ENCODE measurements at regions not wholly inside any gene's neighbourhood (a gene's known extent, or its start where the extent isn't known, plus 50 kb on each side); places are given as distances from the start of the nearest gene placed in this dataset.

DNA sequence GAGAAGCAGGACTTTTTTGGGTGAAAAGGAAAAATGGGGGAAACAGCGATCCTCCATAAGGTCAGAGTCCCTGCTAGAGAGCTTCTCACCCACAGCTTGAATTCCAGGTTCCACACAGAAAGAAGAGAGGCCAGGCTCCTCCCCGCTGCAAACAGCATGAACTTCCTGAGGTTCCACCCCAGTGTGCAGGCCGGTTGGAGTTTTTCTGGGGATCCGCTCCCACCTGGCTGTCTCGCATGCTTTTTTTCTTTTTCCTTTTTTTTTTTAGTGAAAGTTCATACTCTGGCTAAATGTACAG lies 595.1 kb upstream of the ZP4 start:
- TF ChIP-seq, protein P1, sequence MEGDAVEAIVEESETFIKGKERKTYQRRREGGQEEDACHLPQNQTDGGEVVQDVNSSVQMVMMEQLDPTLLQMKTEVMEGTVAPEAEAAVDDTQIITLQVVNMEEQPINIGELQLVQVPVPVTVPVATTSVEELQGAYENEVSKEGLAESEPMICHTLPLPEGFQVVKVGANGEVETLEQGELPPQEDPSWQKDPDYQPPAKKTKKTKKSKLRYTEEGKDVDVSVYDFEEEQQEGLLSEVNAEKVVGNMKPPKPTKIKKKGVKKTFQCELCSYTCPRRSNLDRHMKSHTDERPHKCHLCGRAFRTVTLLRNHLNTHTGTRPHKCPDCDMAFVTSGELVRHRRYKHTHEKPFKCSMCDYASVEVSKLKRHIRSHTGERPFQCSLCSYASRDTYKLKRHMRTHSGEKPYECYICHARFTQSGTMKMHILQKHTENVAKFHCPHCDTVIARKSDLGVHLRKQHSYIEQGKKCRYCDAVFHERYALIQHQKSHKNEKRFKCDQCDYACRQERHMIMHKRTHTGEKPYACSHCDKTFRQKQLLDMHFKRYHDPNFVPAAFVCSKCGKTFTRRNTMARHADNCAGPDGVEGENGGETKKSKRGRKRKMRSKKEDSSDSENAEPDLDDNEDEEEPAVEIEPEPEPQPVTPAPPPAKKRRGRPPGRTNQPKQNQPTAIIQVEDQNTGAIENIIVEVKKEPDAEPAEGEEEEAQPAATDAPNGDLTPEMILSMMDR (IDR thresholded peaks at IDR 0.05): no peak
- TF ChIP-seq EZH2 (IDR thresholded peaks at IDR 0.05; ENCODE audit: borderline replicate concordance, insufficient read depth, low read depth, low read length, poor library complexity, severe bottlenecking): no peak
- Mint-ChIP-seq H3K4me3 (no peak overlapping the region), H3K27me3 (no peaks in the 10 kb centered on the region), H3K4me1 (no peaks in the 10 kb centered on the region), H3K9me3 (ENCODE audit: insufficient read depth) (peaks cover 3% of the 10 kb centered on the region), H3K27ac (no peak overlapping the region)
- POLR2A ChIA-PET: no interaction called here
- H3K4me2 ChIP-seq (replicated peaks; ENCODE audit: low read depth, low read length, poor library complexity, severe bottlenecking): no peak overlapping the region
- WGBS (ENCODE audit: insufficient coverage): 85% methylated on average over 4 of the region's 5 CpGs
- no peak overlapping the region for H3K9ac ChIP-seq (ENCODE audit: low read length)
- H3K36me3 ChIP-seq (replicated peaks in 1 of 2; ENCODE audit: control extremely low read depth in 1 of 2, control insufficient read depth in 1 of 2, extremely low read depth in 1 of 2, insufficient read depth in 2 of 2, low read length in 1 of 2): no peaks in the 10 kb centered on the region
- H3K27ac ChIP-seq (ENCODE audit: low read length in 2 of 2): no peak overlapping the region
- DNase-seq (no peak), ATAC-seq (ENCODE audit: low read depth) (no peak)
- no peaks in the 10 kb centered on the region for H3K27me3 ChIP-seq (replicated peaks in 1 of 4; ENCODE audit: control extremely low read depth in 1 of 4, control insufficient read depth in 3 of 4, insufficient read depth in 4 of 4, low read length in 3 of 4)
- no peaks in the 10 kb centered on the region for H4K20me1 ChIP-seq (ENCODE audit: control insufficient read depth, insufficient read depth, low read length, poor library complexity, severe bottlenecking)
- no peak overlapping the region for H3K4me3 ChIP-seq (ENCODE audit: control extremely low read depth in 1 of 5, extremely low read depth in 1 of 5, insufficient read depth in 1 of 5, low read depth in 2 of 5, low read length in 4 of 5)
- intact Hi-C loops (cut with micrococcal nuclease): no loop called here
- no peak overlapping the region for H2AFZ ChIP-seq (ENCODE audit: insufficient read depth, low read depth, low read length, poor library complexity, severe bottlenecking)
- H3K79me2 ChIP-seq (ENCODE audit: control insufficient read depth, insufficient read depth, low read length): no peaks in the 10 kb centered on the region
- no peaks in the 10 kb centered on the region for H3K4me1 ChIP-seq (ENCODE audit: control insufficient read depth in 2 of 2, insufficient read depth in 2 of 2, low read length in 2 of 2)
- CTCF ChIA-PET: no interaction called here
- no peaks in the 10 kb centered on the region for H3K9me3 ChIP-seq (ENCODE audit: control extremely low read depth in 1 of 3, control insufficient read depth in 2 of 3, insufficient read depth in 1 of 3, low read length in 2 of 3)

DNA sequence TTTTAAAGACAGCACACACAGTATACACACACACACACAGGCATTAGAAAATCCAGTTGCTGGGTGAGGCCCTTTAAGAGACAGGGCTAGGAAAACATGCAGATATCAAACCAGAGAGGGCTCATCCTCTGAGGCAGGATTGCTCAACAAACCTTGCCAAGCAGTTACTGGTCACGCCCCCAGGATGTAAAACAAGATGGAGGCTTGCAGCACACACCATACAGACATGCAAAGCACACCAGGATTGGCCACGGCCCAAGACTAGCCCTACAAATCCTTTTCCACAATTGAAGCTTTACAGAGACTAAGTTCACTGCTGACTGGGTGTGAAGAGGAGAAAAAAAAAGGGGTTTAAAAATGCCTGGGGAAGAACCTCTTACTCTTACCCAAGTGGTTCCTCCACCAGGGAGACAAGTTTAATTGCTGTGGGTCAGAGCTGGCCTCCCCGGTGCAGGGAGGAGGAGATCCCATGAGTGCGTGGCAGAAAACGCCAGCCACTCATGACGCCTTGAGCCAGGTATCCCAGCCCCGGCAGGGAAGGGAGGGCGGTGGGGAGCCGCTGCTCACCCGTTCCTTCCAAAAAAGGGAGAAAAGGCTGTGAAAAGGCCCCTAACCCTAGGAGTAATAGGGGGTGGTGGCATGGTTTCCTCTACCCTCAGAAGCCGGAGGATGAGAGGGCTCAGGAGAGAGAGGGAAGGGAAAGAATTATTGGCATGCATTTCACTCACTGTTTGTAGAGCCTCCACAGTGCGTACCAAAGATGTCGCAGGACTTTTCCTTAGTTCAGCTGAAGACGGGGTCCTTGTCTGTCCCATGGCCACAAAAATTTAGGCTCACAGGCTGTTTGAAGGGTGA lies 594.6 kb upstream of the ZP4 start:
- no peak for TF ChIP-seq EZH2 (IDR thresholded peaks at IDR 0.05; ENCODE audit: borderline replicate concordance, insufficient read depth, low read depth, low read length, poor library complexity, severe bottlenecking)
- TF ChIP-seq, protein P1 (IDR thresholded peaks at IDR 0.05): no peak
- no peaks in the 10 kb centered on the region for H3K4me1 ChIP-seq (ENCODE audit: control insufficient read depth in 2 of 2, insufficient read depth in 2 of 2, low read length in 2 of 2)
- H3K4me3 ChIP-seq (ENCODE audit: control extremely low read depth in 1 of 5, extremely low read depth in 1 of 5, insufficient read depth in 1 of 5, low read depth in 2 of 5, low read length in 4 of 5): no peak overlapping the region
- DNase-seq (no peak), ATAC-seq (ENCODE audit: low read depth) (no peak)
- H4K20me1 ChIP-seq (ENCODE audit: control insufficient read depth, insufficient read depth, low read length, poor library complexity, severe bottlenecking): no peaks in the 10 kb centered on the region
- no peak overlapping the region for H3K4me3 Mint-ChIP-seq
- no peak overlapping the region for H3K27ac Mint-ChIP-seq
- H3K27me3 Mint-ChIP-seq: no peaks in the 10 kb centered on the region
- no peak overlapping the region for H2AFZ ChIP-seq (ENCODE audit: insufficient read depth, low read depth, low read length, poor library complexity, severe bottlenecking)
- no peaks in the 10 kb centered on the region for H3K79me2 ChIP-seq (ENCODE audit: control insufficient read depth, insufficient read depth, low read length)
- 94% methylated on average over 5 of the region's 14 CpGs for WGBS (ENCODE audit: insufficient coverage)
- ChIA-PET CTCF (no interaction called here), POLR2A (no interaction called here)
- no peaks in the 10 kb centered on the region for H3K9me3 ChIP-seq (ENCODE audit: control extremely low read depth in 1 of 3, control insufficient read depth in 2 of 3, insufficient read depth in 1 of 3, low read length in 2 of 3)
- H3K9me3 Mint-ChIP-seq (ENCODE audit: insufficient read depth): peaks cover 3% of the 10 kb centered on the region
- H3K9ac ChIP-seq (ENCODE audit: low read length): no peak overlapping the region
- intact Hi-C loops (cut with micrococcal nuclease): no loop called here
- no peak overlapping the region for H3K4me2 ChIP-seq (replicated peaks; ENCODE audit: low read depth, low read length, poor library complexity, severe bottlenecking)
- H3K27me3 ChIP-seq (replicated peaks in 1 of 4; ENCODE audit: control extremely low read depth in 1 of 4, control insufficient read depth in 3 of 4, insufficient read depth in 4 of 4, low read length in 3 of 4): no peaks in the 10 kb centered on the region
- no peaks in the 10 kb centered on the region for H3K36me3 ChIP-seq (replicated peaks in 1 of 2; ENCODE audit: control extremely low read depth in 1 of 2, control insufficient read depth in 1 of 2, extremely low read depth in 1 of 2, insufficient read depth in 2 of 2, low read length in 1 of 2)
- H3K27ac ChIP-seq (ENCODE audit: low read length in 2 of 2): no peak overlapping the region
- no peaks in the 10 kb centered on the region for H3K4me1 Mint-ChIP-seq

Measured in B cell (primary cell).